HEK293 (cell line): ENCODE measurements at regions not wholly inside any gene's neighbourhood (a gene's known extent, or its start where the extent isn't known, plus 50 kb on each side); places are given as distances from the start of the nearest gene placed in this dataset.

Experiments
- BCL11A ChIP-seq: fragments of 450-650 bp; formaldehyde crosslinking; IDR thresholded peaks from 2 replicates; pipeline ENCODE4 v1.5.1; 2016; ENCODE audit warnings: low read depth, missing biosample characterization, missing genetic modification characterization
- CTCF ChIP-seq: fragments of 450-650 bp; formaldehyde crosslinking; IDR thresholded peaks from 2 replicates; pipeline ENCODE4 v1.5.1; 2016; ENCODE audit warnings: missing biosample characterization, missing genetic modification characterization
- PBX3 ChIP-seq: sonication (generic); formaldehyde crosslinking; IDR thresholded peaks from 2 replicates; pipeline ENCODE4 v1.8.1; 2022; ENCODE audit warnings: mild to moderate bottlenecking, moderate library complexity, missing genetic modification reagents
- PRDM1 ChIP-seq: fragments of 450-650 bp; formaldehyde crosslinking; IDR thresholded peaks from 2 replicates; pipeline ENCODE4; 2016; ENCODE audit warnings: missing biosample characterization, missing genetic modification characterization
- RBAK ChIP-seq: fragments of 450-650 bp; formaldehyde crosslinking; IDR thresholded peaks from 2 replicates; pipeline ENCODE4 v1.5.1; 2016; ENCODE audit warnings: missing biosample characterization, missing genetic modification characterization
- REPIN1 ChIP-seq: fragments of 450-650 bp; formaldehyde crosslinking; IDR thresholded peaks from 2 replicates; pipeline ENCODE4 v1.5.1; 2017; ENCODE audit warnings: missing biosample characterization, missing genetic modification characterization, low read depth
- YY1 ChIP-seq: fragments of 450-650 bp; formaldehyde crosslinking; IDR thresholded peaks from 2 replicates; pipeline ENCODE4 v1.5.1; 2018; ENCODE audit warnings: missing biosample characterization, missing genetic modification characterization
- ZBTB48 ChIP-seq: fragments of 450-650 bp; formaldehyde crosslinking; IDR thresholded peaks from 2 replicates; pipeline ENCODE4 v1.5.1; 2016; ENCODE audit warnings: missing biosample characterization, missing genetic modification characterization
- ZNF148 ChIP-seq: fragments of 450-650 bp; formaldehyde crosslinking; IDR thresholded peaks from 2 replicates; pipeline ENCODE4 v1.5.0; 2017; ENCODE audit warnings: missing biosample characterization, missing genetic modification characterization, borderline replicate concordance
- ZNF274 ChIP-seq, 2 experiments: fragments of 200-500 bp in 1 of 2; fragments of 450-650 bp in 1 of 2; sonication (Bioruptor generic) in 1 of 2; formaldehyde crosslinking in 1 of 2; IDR thresholded peaks; 2 replicates each; pipeline versions ENCODE4 v1.5.1 to v1.6.1; 2014 to 2016; ENCODE audit warnings: borderline replicate concordance in 1 of 2, inconsistent platforms in 1 of 2, low read length in 1 of 2, missing biosample characterization in 1 of 2, missing genetic modification characterization in 1 of 2
- ZNF670 ChIP-seq: fragments of 450-650 bp; formaldehyde crosslinking; IDR thresholded peaks from 2 replicates; pipeline ENCODE4 v1.5.1; 2016; ENCODE audit warnings: missing biosample characterization, missing genetic modification characterization, low read depth
- ZNF792 ChIP-seq: fragments of 450-650 bp; formaldehyde crosslinking; IDR thresholded peaks from 2 replicates; pipeline ENCODE4 v1.5.1; 2016; ENCODE audit warnings: missing biosample characterization, missing genetic modification characterization

- TF ChIP-seq YY1 (no peak), ZNF274 (IDR thresholded peaks at IDR 0.05; ENCODE audit: low read length) (no peak), ZNF274 (tag by site-specific recombination; IDR thresholded peaks at IDR 0.05; ENCODE audit: borderline replicate concordance) (no peak), ZBTB48 (no peak), PRDM1 (tag by site-specific recombination) (no peak), BCL11A (no peak), CTCF (no peak), REPIN1 (tag by site-specific recombination) (no peak), ZNF670 (tag by site-specific recombination) (no peak), ZNF148 (tag by site-specific recombination) (no peak), PBX3 (CRISPR knock-in tag) (no peak), ZNF792 (tag by site-specific recombination) (no peak), RBAK (tag by site-specific recombination) (no peak)
Measured at GRCh38 chr16:65617421-65617820, 495.6 kb upstream of the CDH11 start.
